A549 (cell line): ENCODE measurements at regions not wholly inside any gene's neighbourhood (a gene's known extent, or its start where the extent isn't known, plus 50 kb on each side); places are given as distances from the start of the nearest gene placed in this dataset.

Experiments used
- ATAC-seq, 2 experiments: fragments of 200-7000 bp in 1 of 2; fragments of >200 bp in 1 of 2; cut with Nextera tagmentation in 1 of 2; cut with Tn5 transposase in 1 of 2; 3 replicates each; pipeline versions ENCODE4 v1.8.0 to v1.9.1; 2018 to 2020; ENCODE audit warnings: mild to moderate bottlenecking in 1 of 2, moderate library complexity in 1 of 2
- CTCF ChIA-PET: fragments of 300-600 bp; sonication (Branson Sonifier 250); formaldehyde crosslinking; extraction: SDS; loops from one replicate; lab custom pipeline; 2021; ENCODE audit warnings: antibody characterized with exemption, inconsistent platforms; lab: Yijun Ruan, JAX
- POLR2A ChIA-PET: fragments of 350-600 bp; formaldehyde crosslinking; extraction: SDS; loops from one replicate; lab custom pipeline; 2021; ENCODE audit warnings: antibody characterized with exemption, inconsistent platforms; lab: Yijun Ruan, JAX
- DNase-seq, 2 experiments: peaks; one replicate each; pipeline versions ENCODE4 v3.0.0 to v3.0.0-alpha.2; 2011 to 2016; ENCODE audit warnings: low read depth in 1 of 2, low spot score in 1 of 2
- FAIRE-seq: peaks from 2 replicates; lab custom pipeline; 2011; peaks lifted over from hg19 to GRCh38; lab: Jason Lieb, UNC
- H3K27ac ChIP-seq, 2 experiments: fragments of >200 bp; sonication (Bioruptor Twin); formaldehyde crosslinking; 3 replicates each; pipeline ENCODE4 v1.5.1; 2016 to 2017
- H3K4me1 ChIP-seq: fragments of >200 bp; sonication (Bioruptor Twin); formaldehyde crosslinking; 3 replicates; pipeline ENCODE4 v1.6.1; 2016
- H3K4me2 ChIP-seq: fragments of >200 bp; sonication (Bioruptor Twin); formaldehyde crosslinking; 3 replicates; pipeline ENCODE4 v1.6.1; 2016
- H3K4me3 ChIP-seq: fragments of >200 bp; sonication (Bioruptor Twin); formaldehyde crosslinking; 3 replicates; pipeline ENCODE4 v1.5.1; 2016
- H3K9me3 ChIP-seq: fragments of >200 bp; sonication (Bioruptor Twin); formaldehyde crosslinking; 3 replicates; pipeline ENCODE4 v1.6.1; 2016
- ATOH8 ChIP-seq: fragments of 250-450 bp; sonication (Bioruptor Pico); IDR thresholded peaks from 2 replicates; pipeline ENCODE4 v1.5.0; 2020; ENCODE audit warnings: low read depth, mild to moderate bottlenecking, moderate library complexity
- BCL3 ChIP-seq: fragments of >200 bp; sonication (Bioruptor Twin); formaldehyde crosslinking; IDR thresholded peaks from 3 replicates; pipeline ENCODE4 v1.6.1; 2016
- CTCF ChIP-seq: fragments of >200 bp; sonication (Bioruptor Twin); formaldehyde crosslinking; IDR thresholded peaks from 3 replicates; pipeline ENCODE4 v1.5.1; 2016
- EHF ChIP-seq: fragments of 250-450 bp; sonication (Bioruptor Pico); IDR thresholded peaks from 2 replicates; pipeline ENCODE4 v1.5.0; 2020; ENCODE audit warnings: mild to moderate bottlenecking
- FOSL2 ChIP-seq, 2 experiments: fragments of 450-650 bp in 1 of 2; fragments of >200 bp in 1 of 2; sonication (Bioruptor Twin) in 1 of 2; formaldehyde crosslinking; IDR thresholded peaks; 2 replicates each; pipeline versions ENCODE4 v1.5.0 to v1.6.1; 2016 to 2020; ENCODE audit warnings: mild to moderate bottlenecking in 1 of 2, moderate library complexity in 1 of 2
- FOXS1 ChIP-seq: fragments of 250-450 bp; sonication (Bioruptor Pico); IDR thresholded peaks from 2 replicates; pipeline ENCODE4 v1.5.0; 2020; ENCODE audit warnings: mild to moderate bottlenecking, moderate library complexity
- GATA3 ChIP-seq: IDR thresholded peaks from 2 replicates; pipeline ENCODE4 v1.6.1; 2012; ENCODE audit warnings: borderline replicate concordance
- HES2 ChIP-seq: fragments of >200 bp; sonication (Bioruptor Twin); formaldehyde crosslinking; IDR thresholded peaks from 2 replicates; pipeline ENCODE4 v1.6.1; 2016
- HEYL ChIP-seq: fragments of 250-450 bp; sonication (Bioruptor Pico); IDR thresholded peaks from 2 replicates; pipeline ENCODE4 v1.8.0; 2021; ENCODE audit warnings: mild to moderate bottlenecking, moderate library complexity
- HMGXB4 ChIP-seq: fragments of 250-450 bp; sonication (Bioruptor Pico); IDR thresholded peaks from 2 replicates; pipeline ENCODE4 v1.5.0; 2021; ENCODE audit warnings: mild to moderate bottlenecking, moderate library complexity, borderline replicate concordance
- HOXA7 ChIP-seq: fragments of 250-450 bp; sonication (Bioruptor Pico); IDR thresholded peaks from 2 replicates; pipeline ENCODE4 v1.5.0; 2020; ENCODE audit warnings: mild to moderate bottlenecking, moderate library complexity
- HOXB5 ChIP-seq: fragments of 250-450 bp; sonication (Bioruptor Pico); IDR thresholded peaks from 2 replicates; pipeline ENCODE4 v1.5.0; 2020; ENCODE audit warnings: mild to moderate bottlenecking, moderate library complexity
- JUN ChIP-seq, 2 experiments: fragments of >200 bp; sonication (Bioruptor Twin); formaldehyde crosslinking; IDR thresholded peaks; 2 replicates in 1 of 2; 3 replicates in 1 of 2; pipeline ENCODE4 v1.6.1; 2016 to 2017
- KDM1A ChIP-seq: fragments of 200-600 bp; sonication (generic); IDR thresholded peaks from 2 replicates; pipeline ENCODE4 v1.6.1; 2016; ENCODE audit warnings: low read depth, mild to moderate bottlenecking
- MAFK ChIP-seq: fragments of 450-650 bp; IDR thresholded peaks from 2 replicates; pipeline ENCODE4 v1.6.1; 2014; ENCODE audit not compliant: partially characterized antibody
- REST ChIP-seq: fragments of 200-600 bp; sonication (generic); IDR thresholded peaks from 2 replicates; pipeline ENCODE4 v1.6.1; 2016; ENCODE audit warnings: antibody characterized with exemption, mild to moderate bottlenecking, moderate library complexity
- SREBF2 ChIP-seq: fragments of 450-650 bp; IDR thresholded peaks from 2 replicates; pipeline ENCODE4 v1.6.1; 2014; ENCODE audit warnings: mild to moderate bottlenecking, moderate library complexity
- TFCP2L1 ChIP-seq: fragments of 250-450 bp; sonication (Bioruptor Pico); IDR thresholded peaks from 2 replicates; pipeline ENCODE4 v1.5.0; 2021; ENCODE audit warnings: mild to moderate bottlenecking
- USF2 ChIP-seq: fragments of 450-650 bp; IDR thresholded peaks from 2 replicates; pipeline ENCODE4 v1.6.1; 2014; ENCODE audit warnings: antibody characterized with exemption
- ZFP36 ChIP-seq: fragments of 450-650 bp; IDR thresholded peaks from 2 replicates; pipeline ENCODE4 v1.6.1; 2014; ENCODE audit warnings: borderline replicate concordance; ENCODE audit not compliant: partially characterized antibody
- ZNF302 ChIP-seq: fragments of 250-450 bp; sonication (Bioruptor Pico); IDR thresholded peaks from 2 replicates; pipeline ENCODE4 v1.9.0; 2021; ENCODE audit warnings: inconsistent platforms, mild to moderate bottlenecking, moderate library complexity
- ZSCAN20 ChIP-seq: fragments of 250-450 bp; sonication (Bioruptor Pico); IDR thresholded peaks from 2 replicates; pipeline ENCODE4 v1.8.0; 2022; ENCODE audit warnings: mild to moderate bottlenecking, moderate library complexity
- WGBS: methylation state at CpG from one replicate; pipeline ENCODE4 v1.1.6; 2017; ENCODE audit errors: missing lambda C conversion rate; 5-methylcytosine and 5-hydroxymethylcytosine counted together

GRCh38 chr6:14533446-14533845 lies 415.9 kb downstream of the CD83 start:
- no peak overlapping the region for H3K4me3 ChIP-seq
- ChIA-PET POLR2A (no interaction called here), CTCF (no interaction called here)
- TF ChIP-seq GATA3 (peak; percentile 45; the same call in 1 of the 2 replicates), HEYL (CRISPR knock-in tag) (no peak), BCL3 (no peak), JUN (IDR thresholded peaks at IDR 0.05) (no peak), KDM1A (no peak), ATOH8 (no peak), FOXS1 (CRISPR knock-in tag) (no peak)
- no peak overlapping the region for H3K27ac ChIP-seq
- DNase-seq: no peak
- no peak for FAIRE-seq
- no peak for ATAC-seq
- 0 out of 3 replicates have a peak, but pooled peaks cover 2% of the 10 kb centered on the region for H3K9me3 ChIP-seq
- 16% methylated on average over 5 of the region's 5 CpGs for WGBS
- H3K4me2 ChIP-seq: peak overlapping the region; percentile 42; the same call in 2 of the 3 replicates
- peaks cover 11% of the 10 kb centered on the region; the same call in 1 of the 3 replicates for H3K4me1 ChIP-seq

GRCh38 chr6:14537030-14537429 lies 419.5 kb downstream of the CD83 start:
- Histone ChIP-seq H3K4me1 (peaks cover 21% of the 10 kb centered on the region), H3K27ac (no peak overlapping the region), H3K4me2 (no peak overlapping the region)
- WGBS: 21% methylated on average over 1 of the region's 1 CpG
- CTCF ChIA-PET: no interaction called here
- no peak for DNase-seq
- POLR2A ChIA-PET: no interaction called here
- TF ChIP-seq USF2: no peak
- TF ChIP-seq MAFK: no peak
- TF ChIP-seq ZSCAN20: no peak
- no peak for TF ChIP-seq HEYL (CRISPR knock-in tag)
- TF ChIP-seq FOSL2 (IDR thresholded peaks at IDR 0.05): no peak
- no peak for TF ChIP-seq FOSL2 (CRISPR knock-in tag; IDR thresholded peaks at IDR 0.05)
- no peak for TF ChIP-seq FOXS1 (CRISPR knock-in tag)
- no peak for TF ChIP-seq ATOH8
- no peak for TF ChIP-seq HES2
- TF ChIP-seq KDM1A: no peak
- no peak for TF ChIP-seq REST
- no peak for TF ChIP-seq SREBF2
- TF ChIP-seq ZFP36: no peak
- TF ChIP-seq HMGXB4 (CRISPR knock-in tag): no peak
- no peak for TF ChIP-seq ZNF302 (CRISPR knock-in tag)
- TF ChIP-seq CTCF: no peak
- TF ChIP-seq EHF: no peak
- TF ChIP-seq HOXA7: no peak
- TF ChIP-seq HOXB5 (CRISPR knock-in tag): no peak
- no peak for TF ChIP-seq TFCP2L1 (CRISPR knock-in tag)
- TF ChIP-seq, all 56 proteins: peak for 0
- H3K9me3 ChIP-seq: 0 out of 3 replicates have a peak, but pooled peaks cover 2% of the 10 kb centered on the region
- no peak overlapping the region for H3K4me3 ChIP-seq
- ATAC-seq: no peak
- FAIRE-seq: no peak
